ENCODE measurements at regions not wholly inside any gene's neighbourhood (a gene's known extent, or its start where the extent isn't known, plus 50 kb on each side); places are given as distances from the start of the nearest gene placed in this dataset.
A peak's percentile ranks its signal among the peaks of the same experiment; 100 is the strongest.

- no peaks in the 10 kb centered on the region for H3K4me1 ChIP-seq (ENCODE audit: control insufficient read depth, insufficient read depth, low read length)
- TF ChIP-seq SMARCA5 (IDR thresholded peaks at IDR 0.05) (no peak), RUNX3 (IDR thresholded peaks at IDR 0.05; ENCODE audit: low read length) (peak; percentile 60), NFIC (IDR thresholded peaks at IDR 0.05; ENCODE audit: low read depth, low read length) (0 out of 2 replicates have a peak, but pooled peaks have one; percentile 18), JUNB (IDR thresholded peaks at IDR 0.05) (peak; percentile 48), BCL11A (IDR thresholded peaks at IDR 0.05; ENCODE audit: low read depth, low read length) (0 out of 2 replicates have a peak, but pooled peaks have one; percentile 25), SPI1 (IDR thresholded peaks at IDR 0.05; ENCODE audit: borderline replicate concordance, insufficient read depth, low read depth, low read length) (peak; percentile 63), EED (IDR thresholded peaks at IDR 0.05; ENCODE audit: low read depth) (0 out of 2 replicates have a peak, but pooled peaks have one; percentile 23), SIN3A (IDR thresholded peaks at IDR 0.05; ENCODE audit: low read depth, low read length) (no peak)
- H3K36me3 ChIP-seq (ENCODE audit: control insufficient read depth in 2 of 2, insufficient read depth in 2 of 2, low read length in 1 of 2) = no peaks in the 10 kb centered on the region
- ChIA-PET POLR2A (no interaction called here), RAD21 (ENCODE audit: unreplicated experiment) (no interaction called here), SMC1A (ENCODE audit: uncharacterized antibody, unreplicated experiment) (no interaction called here), CTCF (no interaction called here)
- no peaks in the 10 kb centered on the region; the same call in 2 of the 3 replicates for H3K9me3 ChIP-seq (replicated peaks; ENCODE audit: control insufficient read depth, insufficient read depth, low read length)
- H3K27ac ChIP-seq (ENCODE audit: control insufficient read depth, insufficient read depth) = no peak overlapping the region
- no peaks in the 10 kb centered on the region; a peak in 1 of 4 replicates for H3K27me3 ChIP-seq (replicated peaks in 1 of 2; ENCODE audit: control insufficient read depth in 2 of 2, insufficient read depth in 2 of 2, low read length in 1 of 2)
- in situ Hi-C loops (cut with MboI) = no loop called here
- no peak overlapping the region for H3K4me3 ChIP-seq
- DNase-seq (ENCODE audit: low read depth, low spot score) (peak; percentile 7), FAIRE-seq (no peak), ATAC-seq (peak; percentile 41)
- H3K9ac ChIP-seq (ENCODE audit: control insufficient read depth, insufficient read depth, low read length) = no peak overlapping the region
- no peaks in the 10 kb centered on the region for H3K79me2 ChIP-seq (ENCODE audit: control insufficient read depth, insufficient read depth, low read length)
- BruUV-seq (replicated peaks) = no TSS peak
- no peak overlapping the region for H2AFZ ChIP-seq (ENCODE audit: control insufficient read depth, low read depth, low read length)
- 1% methylated on average over 9 of the region's 9 CpGs for WGBS (ENCODE audit: insufficient coverage, insufficient replicate concordance, low lambda C conversion rate, missing lambda C conversion rate)
- no peak overlapping the region for H3K4me2 ChIP-seq (ENCODE audit: control insufficient read depth, insufficient read depth)
- H4K20me1 ChIP-seq (ENCODE audit: control insufficient read depth, insufficient read depth) = no peaks in the 10 kb centered on the region
- intact Hi-C loops (cut with micrococcal nuclease; ENCODE audit: unreplicated experiment) = no loop called here
Observed at GRCh38 chr10:121069061-121069850, 218.1 kb downstream of the WDR11 start.

Measured in GM12878 (cell line).